ENCODE measurements at regions not wholly inside any gene's neighbourhood (a gene's known extent, or its start where the extent isn't known, plus 50 kb on each side); places are given as distances from the start of the nearest gene placed in this dataset.

DNA sequence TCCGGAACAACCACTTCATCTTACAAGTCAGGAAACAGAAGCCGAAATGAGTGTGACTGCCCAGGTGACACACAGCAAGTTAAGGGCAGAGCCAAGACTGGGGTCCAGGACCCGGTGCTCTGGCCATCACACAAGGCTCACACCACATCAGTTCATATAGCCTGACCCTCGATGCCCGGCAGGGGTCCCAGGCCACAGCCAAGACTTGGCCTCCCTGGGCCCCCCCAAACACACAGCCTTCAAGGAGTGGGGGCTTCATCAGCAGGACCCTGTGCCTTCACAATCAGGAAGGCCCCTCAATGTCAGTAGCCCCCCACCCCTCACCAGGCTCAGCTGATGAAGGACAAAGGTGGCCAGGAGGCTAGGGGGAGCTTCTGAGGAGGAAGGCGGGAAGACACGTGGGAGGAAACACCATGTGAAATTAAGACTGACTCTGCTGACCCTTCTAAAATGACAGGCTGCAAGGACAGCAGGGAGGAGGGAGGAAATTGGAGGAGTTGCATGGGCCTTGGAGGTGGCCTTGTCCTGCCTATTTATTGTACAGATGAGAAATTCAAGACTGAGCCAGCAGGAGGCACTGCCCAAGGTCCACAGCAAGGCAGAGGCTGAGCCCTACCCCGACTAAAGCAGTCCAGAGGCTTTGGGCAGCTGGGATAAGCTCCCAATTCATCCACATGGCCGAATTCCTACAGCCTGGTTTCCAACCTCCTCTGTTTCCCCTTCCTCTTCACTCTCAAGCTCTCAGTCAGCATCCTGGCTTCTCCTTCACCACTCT, 216.1 kb upstream of the ZMIZ1 start:
- Mint-ChIP-seq H3K36me3 (ENCODE audit: low read depth) (no peaks in the 10 kb centered on the region), H3K4me1 (no peaks in the 10 kb centered on the region), H3K9me3 (no peaks in the 10 kb centered on the region), H3K4me3 (no peak overlapping the region), H3K27ac (no peak overlapping the region), H3K27me3 (no peaks in the 10 kb centered on the region)
- DNase-seq (peak; percentile 8), ATAC-seq (no peak)

DNA sequence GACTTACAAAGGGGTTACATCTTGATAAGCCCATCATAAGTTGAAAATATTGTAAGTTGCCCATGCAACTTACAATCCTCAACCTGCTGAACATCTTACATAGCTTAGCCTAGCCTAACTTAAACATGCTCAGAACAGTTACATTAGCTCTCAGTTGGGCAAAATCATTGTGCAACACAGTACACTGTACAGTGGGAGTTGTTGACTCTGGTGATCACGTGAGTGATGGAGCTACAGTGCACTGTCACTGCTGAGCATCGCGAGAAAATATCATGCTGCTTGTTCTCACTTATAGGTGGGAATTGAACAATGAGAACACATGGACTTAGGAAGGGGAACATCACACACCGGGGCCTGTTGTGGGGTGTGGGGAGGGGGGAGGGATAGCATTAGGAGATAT, 214.9 kb upstream of the ZMIZ1 start:
- Mint-ChIP-seq H3K36me3 (ENCODE audit: low read depth) (no peaks in the 10 kb centered on the region), H3K27ac (no peak overlapping the region), H3K27me3 (no peaks in the 10 kb centered on the region), H3K4me3 (no peak overlapping the region), H3K9me3 (no peaks in the 10 kb centered on the region), H3K4me1 (no peaks in the 10 kb centered on the region)
- DNase-seq (no peak), ATAC-seq (no peak)

DNA sequence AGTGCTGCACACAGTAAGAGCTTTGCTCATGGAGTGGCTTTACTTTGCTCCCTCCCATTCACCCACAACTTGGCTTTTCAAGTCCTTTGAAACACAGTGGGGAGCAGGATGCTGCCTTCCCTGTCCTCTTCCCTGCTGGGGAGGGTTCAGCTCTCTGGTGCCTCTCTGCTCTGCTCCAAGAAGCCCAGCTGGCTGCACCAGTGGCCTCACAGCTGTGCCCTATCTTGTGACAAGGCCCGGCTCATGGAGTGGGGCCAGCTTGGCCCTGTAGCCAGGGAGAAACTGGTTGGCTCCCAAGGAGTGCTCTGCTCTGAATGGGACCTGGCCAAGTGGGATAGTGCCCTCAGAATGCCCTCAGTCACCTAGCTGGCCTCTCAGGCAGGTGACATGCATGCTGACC, 212.3 kb upstream of the ZMIZ1 start:
- no peak for DNase-seq
- Mint-ChIP-seq H3K9me3 (no peaks in the 10 kb centered on the region), H3K27me3 (no peaks in the 10 kb centered on the region), H3K27ac (no peak overlapping the region), H3K4me1 (peaks cover 4% of the 10 kb centered on the region), H3K36me3 (ENCODE audit: low read depth) (no peaks in the 10 kb centered on the region), H3K4me3 (no peak overlapping the region)
- ATAC-seq: no peak

DNA sequence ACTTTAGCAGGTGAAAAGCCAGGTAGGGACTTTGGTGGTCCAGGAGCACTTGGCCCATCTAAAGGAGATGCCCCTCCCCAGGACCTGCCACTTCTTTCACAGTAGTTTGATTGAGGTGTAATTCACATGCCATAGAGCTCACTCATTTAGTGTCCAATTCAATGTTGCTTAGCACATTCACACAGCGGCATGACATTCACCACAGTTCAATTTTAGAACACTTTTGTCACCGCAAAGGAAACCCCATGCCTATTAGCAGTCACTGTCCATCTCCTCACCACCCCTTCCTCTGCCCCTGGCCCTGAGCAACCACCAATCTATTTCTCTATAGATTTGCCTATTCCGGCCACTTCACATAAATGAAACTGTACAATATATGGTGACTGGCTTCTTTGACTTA, 211.6 kb upstream of the ZMIZ1 start:
- H3K4me1 Mint-ChIP-seq: peaks cover 4% of the 10 kb centered on the region
- H3K27me3 Mint-ChIP-seq: no peaks in the 10 kb centered on the region
- no peak overlapping the region for H3K4me3 Mint-ChIP-seq
- H3K36me3 Mint-ChIP-seq (ENCODE audit: low read depth): no peaks in the 10 kb centered on the region
- no peak for DNase-seq
- ATAC-seq: no peak
- no peak overlapping the region for H3K27ac Mint-ChIP-seq
- H3K9me3 Mint-ChIP-seq: no peaks in the 10 kb centered on the region

DNA sequence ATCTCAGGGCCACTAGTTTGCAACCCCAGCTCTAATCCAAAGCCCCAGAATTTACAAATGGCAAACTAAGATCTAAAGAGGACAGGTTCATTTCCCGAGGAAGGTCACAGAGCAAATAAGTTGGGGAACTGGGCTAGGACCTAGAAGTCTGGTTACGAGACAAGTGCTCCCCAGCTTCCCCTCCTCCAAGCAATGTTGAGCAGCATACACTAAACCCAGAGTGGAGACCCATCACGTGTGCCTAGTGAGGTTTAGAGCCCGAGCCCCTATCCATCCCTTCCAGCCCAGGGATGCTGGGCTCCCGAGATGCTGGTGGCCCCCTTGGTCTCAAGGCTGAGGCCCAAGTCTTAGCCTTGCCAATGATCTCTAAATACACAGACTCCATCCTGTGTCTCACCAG, 209.5 kb upstream of the ZMIZ1 start:
- Mint-ChIP-seq H3K36me3 (ENCODE audit: low read depth) (no peaks in the 10 kb centered on the region), H3K4me1 (peaks cover 4% of the 10 kb centered on the region), H3K9me3 (no peaks in the 10 kb centered on the region), H3K27ac (no peak overlapping the region), H3K27me3 (no peaks in the 10 kb centered on the region), H3K4me3 (no peak overlapping the region)
- ATAC-seq (no peak), DNase-seq (no peak)

DNA sequence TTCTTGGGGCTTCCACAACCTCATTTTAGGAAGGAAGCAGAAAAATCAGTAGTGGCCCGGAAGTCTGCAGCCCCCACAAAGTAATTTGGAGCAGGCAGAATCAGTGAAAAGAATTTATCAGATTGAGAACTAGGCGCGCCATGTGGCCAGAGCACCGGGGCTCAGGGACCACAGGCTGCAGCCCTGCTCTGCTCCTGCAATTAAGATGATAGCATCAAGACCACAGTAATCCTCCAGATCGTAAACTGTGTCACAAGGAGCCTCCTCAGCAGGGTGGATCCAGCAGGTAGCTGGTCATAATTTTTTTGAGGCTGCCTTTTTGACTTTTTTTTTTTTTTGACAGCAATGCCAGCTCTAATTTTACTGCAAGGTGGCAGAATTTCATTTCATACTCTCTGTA, 209.0 kb upstream of the ZMIZ1 start:
- ATAC-seq (no peak), DNase-seq (no peak)
- H3K27me3 Mint-ChIP-seq: no peaks in the 10 kb centered on the region
- no peaks in the 10 kb centered on the region for H3K36me3 Mint-ChIP-seq (ENCODE audit: low read depth)
- H3K4me1 Mint-ChIP-seq: peaks cover 4% of the 10 kb centered on the region
- no peak overlapping the region for H3K4me3 Mint-ChIP-seq
- H3K27ac Mint-ChIP-seq: no peak overlapping the region
- no peaks in the 10 kb centered on the region for H3K9me3 Mint-ChIP-seq

DNA sequence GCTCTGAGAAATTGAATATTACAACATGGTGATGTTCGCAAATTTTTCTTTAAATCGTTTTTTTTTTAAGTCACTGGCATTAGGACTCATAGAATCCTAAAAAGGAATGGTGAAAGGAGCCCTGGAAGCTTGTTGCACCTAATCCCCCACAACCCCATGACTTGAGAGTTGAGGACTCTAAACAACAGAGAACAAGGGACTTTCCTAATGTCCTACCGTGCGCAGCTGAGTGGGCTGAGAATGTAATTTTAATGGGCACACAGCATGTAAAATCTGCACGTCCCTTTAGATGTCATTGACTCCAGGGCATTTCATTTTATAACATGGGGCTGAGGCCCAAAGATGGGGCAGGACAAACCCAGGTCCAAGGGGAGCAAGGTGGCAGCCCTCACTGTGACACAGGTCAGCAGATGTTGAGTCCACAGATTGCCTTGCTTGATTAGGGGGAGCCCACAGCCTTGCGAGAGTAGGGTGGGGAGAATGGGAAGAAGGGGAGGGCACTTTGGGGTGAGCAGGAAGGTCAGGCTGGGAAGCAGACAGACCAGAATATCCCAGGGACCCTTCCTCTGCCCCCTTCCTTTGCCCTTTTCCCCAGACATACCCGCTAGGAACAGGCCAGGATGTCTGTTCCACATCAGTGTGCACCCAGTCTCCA, 208.4 kb upstream of the ZMIZ1 start:
- Mint-ChIP-seq H3K9me3 (no peaks in the 10 kb centered on the region), H3K4me1 (peaks cover 4% of the 10 kb centered on the region), H3K36me3 (ENCODE audit: low read depth) (no peaks in the 10 kb centered on the region), H3K27me3 (no peaks in the 10 kb centered on the region), H3K27ac (no peak overlapping the region), H3K4me3 (no peak overlapping the region)
- DNase-seq (no peak), ATAC-seq (no peak)

DNA sequence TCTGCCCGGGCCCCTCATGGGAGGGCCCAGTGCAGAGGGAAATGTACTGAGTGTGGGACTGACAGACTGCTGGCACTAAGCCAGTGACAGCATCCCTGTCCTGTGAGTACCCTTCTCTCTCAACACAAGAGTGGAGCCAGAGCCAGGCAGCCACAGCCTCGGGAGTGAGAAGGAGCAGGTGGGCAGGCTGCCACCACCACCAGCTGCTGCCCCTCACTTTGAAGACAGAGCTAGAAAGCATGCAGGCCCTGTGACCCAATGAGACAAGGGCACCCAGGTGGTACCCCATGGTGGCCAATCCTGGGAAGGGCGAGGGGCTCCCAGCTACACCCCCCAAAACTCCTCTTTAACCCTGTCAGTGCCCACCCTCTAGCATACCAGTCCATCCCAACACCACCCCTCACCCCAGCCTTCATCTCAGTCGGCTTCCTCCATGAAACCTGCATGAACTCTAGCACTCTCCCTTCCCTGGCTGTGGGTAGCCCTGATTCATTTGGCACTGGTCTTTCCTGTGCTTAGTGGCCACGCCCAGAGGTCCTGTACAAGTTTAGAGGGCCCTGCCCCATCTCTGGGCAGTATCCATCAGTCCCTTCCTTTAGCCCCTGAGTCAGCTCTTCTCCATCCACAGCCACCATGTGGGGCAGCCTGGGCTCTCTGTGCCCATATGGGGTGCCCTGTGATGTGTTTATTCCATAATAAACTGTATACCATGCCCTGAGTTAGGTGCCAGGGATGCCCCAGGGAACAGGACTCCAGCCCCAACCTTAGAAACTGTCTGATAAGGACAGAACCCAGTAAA, 207.0 kb upstream of the ZMIZ1 start:
- H3K4me1 Mint-ChIP-seq: peaks cover 4% of the 10 kb centered on the region
- H3K27ac Mint-ChIP-seq: no peak overlapping the region
- no peaks in the 10 kb centered on the region for H3K27me3 Mint-ChIP-seq
- no peaks in the 10 kb centered on the region for H3K9me3 Mint-ChIP-seq
- H3K36me3 Mint-ChIP-seq (ENCODE audit: low read depth): no peaks in the 10 kb centered on the region
- no peak for ATAC-seq
- DNase-seq: no peak
- no peak overlapping the region for H3K4me3 Mint-ChIP-seq

DNA sequence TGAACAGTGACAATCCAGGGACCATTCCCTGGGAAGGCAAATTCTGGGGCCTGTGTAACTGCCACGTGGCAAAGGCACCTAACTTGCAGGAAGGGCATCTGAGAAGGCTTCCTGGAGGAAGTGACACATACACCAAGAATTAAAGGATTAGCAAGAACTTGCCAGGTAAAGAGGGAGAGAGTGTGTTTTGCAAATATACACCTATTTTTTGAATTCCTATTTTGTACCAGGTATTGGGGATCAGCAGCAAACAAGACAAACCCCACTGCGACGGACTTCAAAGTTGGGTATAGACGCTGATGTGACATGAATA, 206.5 kb upstream of the ZMIZ1 start:
- no peaks in the 10 kb centered on the region for H3K36me3 Mint-ChIP-seq (ENCODE audit: low read depth)
- no peak overlapping the region for H3K27ac Mint-ChIP-seq
- H3K27me3 Mint-ChIP-seq: no peaks in the 10 kb centered on the region
- DNase-seq: no peak
- H3K4me3 Mint-ChIP-seq: no peak overlapping the region
- no peak for ATAC-seq
- no peaks in the 10 kb centered on the region for H3K9me3 Mint-ChIP-seq
- H3K4me1 Mint-ChIP-seq: peaks cover 4% of the 10 kb centered on the region

DNA sequence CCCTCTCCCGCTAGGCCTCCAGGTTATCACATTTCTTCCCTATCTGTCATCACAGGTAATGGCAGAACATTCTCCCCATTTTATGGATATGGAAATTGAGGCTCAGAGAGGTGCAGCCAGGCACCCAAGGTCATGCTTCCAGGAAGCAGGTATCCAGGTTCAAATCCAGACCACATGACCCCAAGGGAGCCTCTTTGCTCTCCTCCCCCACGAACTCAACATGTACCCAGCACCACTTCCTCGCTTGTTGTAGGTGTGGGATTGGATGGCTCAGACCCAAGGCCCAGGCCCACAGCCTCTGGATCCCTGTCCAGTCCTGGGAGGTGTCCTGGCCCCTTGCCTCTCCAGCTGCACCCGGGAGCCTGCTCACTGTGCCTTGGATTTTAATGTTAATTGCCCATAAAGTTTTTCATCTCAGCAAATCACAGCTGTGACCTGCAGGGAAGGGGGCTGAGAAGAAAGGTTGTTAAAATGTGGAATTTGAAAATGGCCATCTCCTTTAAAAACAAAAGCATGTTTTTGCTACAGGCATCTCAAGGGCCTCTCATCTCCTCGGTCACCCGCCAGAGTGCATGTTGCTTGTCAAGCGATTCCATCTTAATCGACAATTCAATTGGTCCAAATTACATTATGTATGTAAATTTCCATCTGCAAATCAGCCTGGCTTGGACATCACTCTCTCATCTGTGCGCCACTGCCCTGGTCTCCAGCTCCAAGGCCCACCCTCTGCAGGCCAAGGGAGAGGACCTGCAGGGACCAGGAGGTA, 205.4 kb upstream of the ZMIZ1 start:
- no peaks in the 10 kb centered on the region for H3K36me3 Mint-ChIP-seq (ENCODE audit: low read depth)

DNA sequence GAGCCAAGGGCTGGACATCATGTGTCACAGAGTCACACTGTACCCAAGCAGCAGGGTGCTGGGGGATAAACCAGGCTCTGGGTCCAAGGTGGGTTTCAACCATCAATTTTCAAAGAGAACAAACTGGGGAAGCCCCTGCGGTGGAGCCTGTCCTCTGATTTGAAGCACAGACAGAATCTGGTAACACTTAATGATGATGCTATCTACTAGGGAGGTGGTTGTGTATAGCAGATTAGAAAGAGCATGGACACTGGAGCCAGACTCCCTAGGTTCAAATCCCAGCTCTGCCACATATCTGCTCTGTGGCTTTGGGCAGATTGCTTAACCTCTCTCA, 204.9 kb upstream of the ZMIZ1 start:
- peaks cover 4% of the 10 kb centered on the region for H3K4me1 Mint-ChIP-seq
- no peaks in the 10 kb centered on the region for H3K9me3 Mint-ChIP-seq
- no peak for ATAC-seq
- H3K27me3 Mint-ChIP-seq: no peaks in the 10 kb centered on the region
- H3K27ac Mint-ChIP-seq: no peak overlapping the region
- H3K4me3 Mint-ChIP-seq: no peak overlapping the region
- H3K36me3 Mint-ChIP-seq (ENCODE audit: low read depth): no peaks in the 10 kb centered on the region
- DNase-seq: no peak

More for the DNA sequence above, 205.4 kb upstream of the ZMIZ1 start:
- H3K4me3 Mint-ChIP-seq: no peak overlapping the region
- ATAC-seq (no peak), DNase-seq (no peak)
- H3K27ac Mint-ChIP-seq: no peak overlapping the region
- H3K27me3 Mint-ChIP-seq: no peaks in the 10 kb centered on the region
- H3K9me3 Mint-ChIP-seq: no peaks in the 10 kb centered on the region
- H3K4me1 Mint-ChIP-seq: peaks cover 4% of the 10 kb centered on the region

DNA sequence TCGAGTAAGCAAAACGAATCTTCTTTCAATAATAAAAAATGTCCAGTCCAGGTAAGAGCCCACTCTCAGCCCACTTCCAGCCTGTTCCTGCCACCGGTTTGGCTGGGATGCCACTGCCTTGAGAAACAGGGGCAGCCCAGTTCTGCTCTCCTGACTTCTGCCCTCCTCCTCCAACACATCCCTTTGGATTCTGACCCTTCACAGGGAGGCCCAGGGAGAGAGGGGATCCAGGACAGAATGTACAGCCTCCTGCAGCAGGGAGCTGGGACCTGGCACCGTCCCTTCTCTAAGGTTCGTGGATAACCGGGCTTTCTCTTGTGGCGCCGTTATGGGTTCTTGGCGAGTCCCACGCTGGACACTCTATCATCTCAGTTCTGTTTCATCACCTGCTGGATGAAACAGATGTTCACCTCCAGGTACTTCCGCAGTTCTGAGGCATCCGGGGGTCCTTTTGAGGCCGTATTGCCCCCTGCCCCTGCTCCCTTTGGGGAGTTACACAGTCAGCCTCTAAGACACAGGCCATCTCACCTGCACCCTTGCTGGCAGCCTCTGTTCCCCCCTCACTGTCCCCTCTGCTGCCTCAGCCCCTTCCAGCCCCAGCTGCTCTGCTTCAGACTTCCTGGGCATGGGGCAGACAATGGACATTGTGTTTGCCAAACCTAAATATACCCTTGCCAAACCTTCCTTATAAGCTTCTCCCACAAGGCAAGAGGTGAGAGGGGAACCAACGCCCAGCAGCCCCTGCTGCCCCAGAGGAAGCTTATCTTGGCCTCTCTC, 203.8 kb upstream of the ZMIZ1 start:
- Mint-ChIP-seq H3K36me3 (ENCODE audit: low read depth) (no peaks in the 10 kb centered on the region), H3K4me3 (no peak overlapping the region), H3K4me1 (peaks cover under 1% of the 10 kb centered on the region), H3K9me3 (no peaks in the 10 kb centered on the region), H3K27ac (no peak overlapping the region), H3K27me3 (no peaks in the 10 kb centered on the region)
- ATAC-seq: no peak
- DNase-seq: no peak

DNA sequence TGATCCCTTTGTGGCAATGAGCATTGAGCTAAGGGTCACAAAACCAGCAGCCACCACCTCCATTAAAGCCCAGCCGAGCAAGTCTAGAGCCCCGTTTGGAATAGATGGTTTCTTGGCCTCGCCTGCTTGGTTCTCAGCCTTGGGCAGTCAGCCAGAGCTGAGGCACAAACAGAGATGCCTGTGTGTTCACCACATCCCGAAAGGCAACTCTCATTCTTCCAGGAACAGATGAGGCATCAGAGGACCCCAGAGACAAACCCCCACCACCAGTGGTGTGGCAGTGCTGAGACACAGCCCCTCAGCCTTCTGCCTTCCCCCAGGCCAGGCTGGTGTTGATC, 203.3 kb upstream of the ZMIZ1 start:
- no peak overlapping the region for H3K4me3 Mint-ChIP-seq
- no peaks in the 10 kb centered on the region for H3K36me3 Mint-ChIP-seq (ENCODE audit: low read depth)
- H3K27ac Mint-ChIP-seq: no peak overlapping the region
- ATAC-seq (no peak), DNase-seq (no peak)
- no peaks in the 10 kb centered on the region for H3K4me1 Mint-ChIP-seq
- no peaks in the 10 kb centered on the region for H3K9me3 Mint-ChIP-seq
- H3K27me3 Mint-ChIP-seq: no peaks in the 10 kb centered on the region

DNA sequence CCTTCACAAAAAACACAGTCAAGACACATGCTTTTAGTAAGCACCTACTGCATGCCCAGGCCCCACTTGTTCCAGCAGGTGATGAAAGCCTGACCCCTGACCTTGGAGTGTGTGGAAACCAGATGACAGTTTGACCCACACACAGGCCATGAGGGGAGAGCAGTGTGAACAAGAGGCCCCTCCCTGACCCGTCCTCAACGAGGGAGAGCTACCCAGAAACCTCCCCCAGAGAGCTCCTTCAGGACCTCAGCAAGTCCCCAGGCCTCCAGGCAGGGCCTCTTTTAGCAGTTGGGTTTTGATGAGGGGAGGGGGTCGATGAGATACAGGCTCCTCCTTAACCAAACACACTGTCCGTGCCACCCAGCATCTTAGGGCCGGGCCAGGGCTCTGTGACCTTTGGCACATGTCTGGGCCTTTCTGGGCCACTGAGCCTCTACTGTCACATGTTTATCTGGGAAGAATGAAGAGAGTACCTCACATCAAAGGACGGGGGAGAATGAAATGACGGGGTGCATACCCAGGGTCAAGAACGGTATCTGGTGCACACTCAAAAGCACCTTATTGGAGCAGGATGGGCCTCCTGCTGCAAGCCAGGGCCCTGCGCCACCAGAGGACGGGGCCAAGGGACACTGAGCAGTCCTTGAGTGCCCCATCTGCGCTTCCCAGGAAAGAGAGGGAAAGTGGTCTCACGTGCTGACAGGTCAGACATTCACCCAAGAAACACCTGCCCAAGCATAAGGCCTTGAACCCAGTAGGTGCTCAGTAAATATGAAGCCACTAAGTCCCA, 202.6 kb upstream of the ZMIZ1 start:
- no peaks in the 10 kb centered on the region for H3K36me3 Mint-ChIP-seq (ENCODE audit: low read depth)
- H3K4me1 Mint-ChIP-seq: no peaks in the 10 kb centered on the region
- H3K27ac Mint-ChIP-seq: no peak overlapping the region
- H3K27me3 Mint-ChIP-seq: no peaks in the 10 kb centered on the region
- H3K9me3 Mint-ChIP-seq: no peaks in the 10 kb centered on the region
- no peak overlapping the region for H3K4me3 Mint-ChIP-seq
- DNase-seq (no peak), ATAC-seq (no peak)

Measured in activated naive CD8-positive, alpha-beta T cell treated with anti-CD3 and anti-CD28 coated beads, Interleukin-2, amount 50 U/mL, for 24 hours (primary cell).